GM18508 (cell line): ENCODE measurements at regions not wholly inside any gene's neighbourhood (a gene's known extent, or its start where the extent isn't known, plus 50 kb on each side); places are given as distances from the start of the nearest gene placed in this dataset.

Source experiments
- ATAC-seq: cut with Tn5 transposase; IDR thresholded peaks from one replicate; pipeline ENCODE4 v1.9.1; 2021; ENCODE audit warnings: moderate number of reproducible peaks; ENCODE audit not compliant: insufficient read depth, unreplicated experiment

DNA sequence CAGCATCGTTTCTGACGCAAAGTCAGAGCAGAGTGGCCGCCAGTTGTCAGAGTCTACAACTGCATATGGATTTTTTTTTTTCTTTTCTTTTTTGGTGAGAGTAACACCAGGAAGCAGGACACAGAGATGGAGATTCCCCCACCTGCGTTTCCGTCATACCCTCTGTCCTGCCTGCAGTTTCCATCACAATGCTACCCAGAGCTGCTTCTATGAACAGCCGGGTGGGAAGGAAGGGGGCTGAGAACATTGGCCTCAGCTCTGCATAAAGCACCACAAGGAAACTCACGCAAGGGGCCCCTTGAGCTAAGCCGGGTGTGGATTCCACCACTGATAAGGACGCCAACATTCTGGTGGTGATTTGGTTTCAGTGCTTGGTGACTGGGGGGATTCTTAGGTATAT is 183.5 kb upstream of the AFDN start:
- ATAC-seq = no peak

DNA sequence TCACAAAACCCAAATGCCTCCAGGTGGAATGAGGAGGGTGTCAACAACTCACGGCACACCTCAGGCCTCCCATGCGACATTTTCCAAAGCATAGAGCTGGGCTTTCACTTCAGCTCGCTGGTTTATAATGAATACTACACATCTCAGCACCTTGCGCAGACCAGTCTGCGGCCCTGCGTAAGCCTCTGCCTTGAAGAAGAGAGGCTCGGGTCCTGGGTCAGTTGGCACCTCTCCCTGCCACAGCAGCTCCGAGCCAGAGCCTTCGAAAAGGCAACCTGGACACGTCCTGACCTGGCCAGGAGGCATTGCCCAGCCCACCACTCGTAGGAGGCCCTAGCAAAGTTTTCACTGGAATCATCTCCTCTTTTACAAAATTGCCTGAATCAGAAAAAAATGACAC is 183.0 kb upstream of the AFDN start:
- no peak for ATAC-seq

DNA sequence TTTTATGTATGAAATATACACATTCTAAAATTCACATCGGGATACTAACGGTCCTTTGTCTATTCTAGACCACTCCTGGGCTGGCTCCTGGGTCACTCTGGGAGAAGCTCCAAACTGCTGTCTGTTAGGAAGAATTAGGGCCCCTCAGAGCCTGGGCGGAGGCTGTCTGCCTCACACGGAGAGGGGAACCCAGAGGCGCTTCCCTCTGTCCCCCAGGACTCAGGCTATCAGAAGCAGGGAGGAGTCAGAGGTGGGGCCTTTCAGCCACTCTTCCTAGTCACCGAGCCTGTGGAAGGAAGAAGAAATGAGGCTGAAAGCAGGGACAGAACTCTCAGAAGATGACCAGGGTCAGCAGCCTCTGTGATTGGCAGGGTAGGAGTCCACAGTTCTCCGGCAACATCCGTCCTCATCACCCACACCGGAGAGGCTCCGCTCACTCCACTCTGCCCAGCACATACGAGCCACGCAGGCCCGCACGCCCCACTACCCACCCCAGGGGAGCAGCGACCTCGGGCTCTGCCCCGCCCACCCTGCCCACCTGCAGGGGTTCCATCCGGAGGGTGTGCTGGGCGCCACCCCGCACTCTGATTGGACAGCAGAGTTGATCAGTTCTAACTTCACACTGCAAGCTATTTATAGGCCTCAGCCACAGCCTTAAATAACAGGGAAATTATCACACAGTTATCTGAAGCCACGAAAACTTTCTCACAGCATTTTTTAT is 182.1 kb upstream of the AFDN start:
- ATAC-seq = no peak

DNA sequence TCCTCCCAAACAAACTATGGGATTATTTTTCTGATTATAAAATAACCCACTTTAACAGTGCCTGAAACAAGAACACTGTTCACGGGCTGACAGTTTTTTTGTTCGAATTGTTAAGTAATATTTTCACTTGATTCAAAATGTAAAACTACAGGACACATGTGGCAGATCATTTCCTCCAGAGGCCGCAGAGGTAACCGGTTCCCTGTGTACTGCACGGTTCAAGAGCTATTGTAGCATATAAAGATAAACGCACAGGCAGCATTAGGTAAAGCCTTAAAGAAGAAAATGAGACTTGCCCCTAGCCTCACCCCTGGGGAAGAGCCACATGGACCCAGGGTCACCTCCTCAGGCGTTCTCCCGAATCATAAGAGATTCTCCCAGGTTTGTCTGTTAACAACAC is 181.3 kb upstream of the AFDN start:
- ATAC-seq = no peak

DNA sequence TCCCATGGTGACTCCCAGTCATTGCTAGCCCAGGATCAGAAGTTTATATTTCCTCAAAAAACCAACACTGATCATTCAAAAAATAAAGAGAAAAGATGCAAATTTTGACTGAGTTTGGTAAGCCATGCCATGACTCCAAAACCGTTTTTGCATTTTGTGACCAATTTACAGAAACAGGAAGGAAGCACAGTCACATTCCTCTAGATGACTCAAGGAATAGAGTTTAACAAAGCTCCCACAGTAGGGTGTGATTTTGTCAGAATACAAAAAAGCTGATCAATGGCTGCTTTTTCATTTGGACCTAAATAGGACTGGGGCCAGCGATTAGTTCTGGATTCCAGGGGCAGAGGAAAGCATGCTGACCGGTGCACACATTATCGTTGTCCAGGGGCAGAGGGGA is 179.4 kb upstream of the AFDN start:
- no peak for ATAC-seq

DNA sequence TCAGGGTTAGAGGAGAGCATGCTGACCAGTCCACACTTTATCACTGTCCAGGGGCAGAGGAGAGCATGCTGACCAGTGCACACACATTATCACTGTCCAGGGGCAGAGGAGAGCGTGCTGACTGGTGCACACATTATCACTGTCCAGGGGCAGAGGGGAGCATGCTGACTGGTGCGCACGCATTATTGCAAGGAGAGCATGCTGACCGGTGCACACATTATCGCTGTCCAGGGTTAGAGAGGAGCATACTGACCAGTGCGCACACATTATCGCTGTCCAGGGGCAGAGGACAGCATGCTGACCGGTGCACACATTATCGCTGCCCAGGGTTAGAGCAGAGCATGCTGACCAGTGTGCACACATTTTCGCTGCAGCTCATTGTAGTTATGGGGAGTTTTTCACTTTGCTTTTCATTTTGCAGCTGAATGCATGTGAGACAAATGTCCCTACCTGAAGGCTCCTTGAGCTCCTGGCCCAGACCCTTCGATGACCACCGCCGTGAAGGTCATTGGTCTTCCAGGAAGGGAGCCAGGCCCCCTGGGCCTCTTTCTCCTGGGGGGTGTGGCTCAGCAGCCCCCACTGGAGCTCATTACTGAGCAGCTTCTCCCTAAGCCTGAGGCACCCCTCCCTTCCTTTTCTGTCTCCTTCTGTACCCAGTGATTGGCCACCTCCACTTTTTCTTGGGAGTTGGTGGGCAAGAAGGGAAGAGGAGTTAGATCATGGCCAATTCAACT is 178.8 kb upstream of the AFDN start:
- no peak for ATAC-seq

DNA sequence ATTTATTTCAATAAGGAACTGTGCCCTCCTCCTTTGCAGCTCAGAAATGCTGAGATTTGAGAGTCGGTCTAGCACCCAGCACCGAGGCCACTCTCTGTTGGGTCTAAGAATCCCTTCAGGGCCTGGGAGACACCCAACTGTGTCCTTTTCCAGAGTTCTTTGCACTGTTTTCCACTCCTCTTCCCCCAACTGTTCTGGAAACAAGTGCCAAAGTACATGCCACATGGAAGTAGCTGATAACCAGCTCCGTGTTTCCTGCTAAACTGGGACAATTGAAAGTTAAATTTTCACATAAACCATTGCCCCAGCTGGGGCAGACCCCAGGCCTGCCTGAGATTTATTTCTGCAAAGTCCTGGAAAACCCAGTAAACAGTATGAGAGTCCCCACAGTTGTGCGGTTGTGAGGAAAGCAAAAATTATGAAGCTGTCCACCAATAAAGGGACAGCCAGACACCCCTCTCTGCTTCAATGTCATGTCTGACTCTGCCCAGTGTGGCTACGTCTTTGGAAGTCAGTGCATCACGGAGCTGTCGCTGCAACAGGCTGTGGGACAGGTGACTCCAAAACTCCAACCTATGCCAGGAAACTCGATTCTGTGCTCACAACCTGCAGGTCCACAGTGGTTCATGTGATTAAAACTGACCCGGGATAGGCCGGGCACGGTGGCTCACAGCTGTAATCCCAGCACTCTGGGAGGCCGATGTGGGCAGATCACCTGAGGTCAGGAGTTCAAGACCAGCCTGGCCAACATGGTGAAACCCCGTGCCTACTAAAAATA is 178.0 kb upstream of the AFDN start:
- no peak for ATAC-seq

DNA sequence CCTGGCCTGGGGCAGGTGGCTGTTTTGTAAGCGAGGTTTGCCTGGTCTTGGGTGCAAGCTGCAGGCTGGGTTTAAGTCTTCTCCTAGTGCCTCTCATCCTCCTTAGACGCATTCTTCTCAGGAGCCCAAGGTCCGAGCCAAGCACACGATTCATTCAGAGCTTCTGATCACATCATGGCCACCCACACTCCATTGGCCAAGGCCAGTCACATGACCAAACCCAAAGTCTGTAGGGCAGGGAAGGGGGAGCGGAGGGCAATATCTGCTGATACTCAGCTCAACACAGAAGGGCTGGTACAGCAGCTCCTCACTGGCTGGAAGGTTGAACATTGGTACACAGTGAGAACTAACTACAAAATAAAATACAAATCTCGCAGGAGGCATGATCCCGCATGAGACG is 177.2 kb upstream of the AFDN start:
- ATAC-seq = no peak

DNA sequence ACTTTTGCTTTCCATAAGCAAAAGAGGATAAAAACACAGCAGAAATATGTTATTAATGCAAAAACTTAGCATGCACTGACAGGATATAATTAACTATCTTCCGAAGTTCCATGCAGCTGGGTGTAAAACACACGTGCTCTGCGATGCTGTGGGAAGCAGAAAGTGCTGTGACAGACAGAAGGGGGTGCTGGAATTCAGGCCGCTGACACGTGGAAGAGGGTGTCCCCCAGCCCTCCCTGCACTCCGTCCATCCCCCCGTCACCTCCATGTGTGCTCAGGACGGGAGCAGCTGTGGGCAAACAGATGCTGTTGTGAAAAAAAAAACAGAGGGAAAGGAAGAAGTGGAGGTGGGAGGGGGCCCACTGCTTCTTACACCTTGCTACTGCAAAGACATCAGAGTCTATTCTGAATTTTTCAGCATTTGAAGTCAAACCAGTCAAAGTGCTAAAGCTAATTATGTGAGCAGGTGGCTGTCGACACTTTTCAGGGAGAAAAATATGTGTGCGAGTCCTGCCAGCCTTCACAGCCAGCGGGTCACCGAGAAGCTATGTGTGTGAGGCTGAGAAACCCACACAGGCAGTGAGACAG is 175.9 kb upstream of the AFDN start:
- no peak for ATAC-seq

DNA sequence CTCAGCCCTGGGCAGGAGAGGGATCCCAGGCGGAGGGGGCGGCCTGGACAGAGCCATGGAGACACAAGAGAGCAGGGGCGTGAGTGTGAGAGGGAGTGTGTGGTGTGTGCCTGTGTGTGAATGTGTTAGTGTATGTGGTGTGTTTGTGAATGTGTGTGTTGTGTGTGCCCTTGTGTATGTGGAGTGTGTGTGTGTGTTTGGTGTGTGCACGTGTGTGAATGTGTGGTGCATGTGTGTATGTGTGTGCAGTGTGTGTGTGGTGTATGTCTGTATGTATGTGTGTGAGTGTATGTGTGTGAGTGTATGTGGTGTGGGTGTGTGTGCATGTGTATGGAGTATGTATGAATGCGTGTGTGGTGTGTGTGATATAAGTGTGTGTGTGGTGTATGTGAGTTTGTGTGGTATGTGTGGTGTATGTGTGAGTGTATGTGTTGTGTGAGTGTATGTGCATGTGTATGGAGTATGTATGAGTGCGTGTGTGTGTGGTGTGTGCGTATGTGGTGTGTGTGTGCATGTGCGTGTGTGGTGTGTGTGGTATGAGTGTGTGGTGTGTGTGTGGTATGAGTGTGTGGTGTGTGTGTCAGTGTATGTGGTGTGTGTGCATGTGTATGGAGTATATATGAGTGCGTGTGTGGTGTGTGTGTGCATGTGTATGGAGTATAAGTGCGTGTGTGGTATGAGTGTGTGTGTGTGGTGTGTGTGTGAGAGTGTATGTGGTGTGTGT is 175.2 kb upstream of the AFDN start:
- no peak for ATAC-seq

DNA sequence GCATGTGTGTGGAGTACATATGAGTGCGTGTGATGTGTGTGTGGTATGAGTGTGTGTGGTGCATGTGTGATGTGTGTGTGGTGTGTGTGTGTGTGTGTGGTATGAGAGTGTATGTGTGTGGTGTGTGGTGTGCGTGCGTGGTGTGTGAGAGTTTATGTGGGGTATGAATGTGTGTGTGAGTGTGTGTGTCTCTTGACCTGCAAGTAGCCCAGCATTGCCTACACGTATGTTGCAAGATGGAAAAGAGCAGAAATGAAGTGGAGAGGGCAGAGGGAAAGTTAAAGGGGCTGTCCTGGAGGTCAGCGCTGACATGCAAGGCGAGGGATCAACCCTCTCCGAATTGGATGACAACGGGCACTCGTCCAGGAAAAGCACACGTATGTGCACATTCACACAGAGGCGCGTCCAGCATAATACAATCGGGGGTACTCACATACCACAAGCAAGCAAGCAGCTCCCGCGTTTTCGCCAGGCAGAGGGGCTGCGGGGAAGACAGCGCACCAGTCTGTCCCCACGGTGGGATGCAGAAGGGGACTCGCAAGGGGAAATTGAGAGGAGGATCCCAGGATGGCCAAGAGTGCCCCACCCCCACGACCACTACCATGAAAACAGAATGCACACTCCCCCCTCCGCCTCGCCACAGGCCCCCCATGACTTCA is 174.5 kb upstream of the AFDN start:
- no peak for ATAC-seq

DNA sequence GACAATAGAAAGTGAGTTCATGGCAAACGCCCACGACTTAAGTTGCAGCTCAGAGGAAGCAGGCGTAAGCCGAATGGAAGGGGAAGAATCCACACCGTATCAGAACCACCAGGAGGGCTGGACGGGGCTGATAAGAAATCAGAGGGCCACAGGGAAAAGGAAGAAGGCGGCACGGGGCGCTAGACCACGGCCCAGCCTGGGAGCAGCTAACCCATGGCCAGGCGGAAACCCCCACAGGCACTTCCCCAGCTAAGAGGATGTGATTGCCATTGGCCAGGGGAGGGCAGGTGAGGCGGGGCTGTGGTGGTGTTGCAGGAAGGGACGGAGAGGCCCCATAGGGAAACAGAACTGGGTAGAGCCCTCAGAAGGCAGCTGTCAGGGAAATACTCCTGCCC is 174.0 kb upstream of the AFDN start:
- no peak for ATAC-seq

DNA sequence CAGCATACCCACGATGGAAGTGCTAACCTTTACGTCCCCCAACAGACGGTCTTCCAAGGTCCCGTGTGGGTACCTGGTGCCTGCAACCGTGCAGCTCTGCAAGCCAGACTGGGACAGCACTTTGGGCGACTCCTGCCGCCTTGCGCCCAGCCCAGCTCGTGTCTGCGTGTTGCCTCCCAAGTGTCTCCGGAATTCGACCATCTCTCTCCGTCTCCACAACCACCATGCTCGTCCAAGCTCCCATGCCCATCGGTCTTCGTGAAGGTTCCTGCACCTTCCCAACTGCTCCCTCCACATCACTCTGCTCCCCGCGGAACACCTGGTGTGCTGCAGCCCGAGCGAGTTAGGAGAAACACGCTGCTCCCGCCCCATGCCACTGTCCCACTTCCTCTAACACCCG is 173.2 kb upstream of the AFDN start:
- no peak for ATAC-seq

DNA sequence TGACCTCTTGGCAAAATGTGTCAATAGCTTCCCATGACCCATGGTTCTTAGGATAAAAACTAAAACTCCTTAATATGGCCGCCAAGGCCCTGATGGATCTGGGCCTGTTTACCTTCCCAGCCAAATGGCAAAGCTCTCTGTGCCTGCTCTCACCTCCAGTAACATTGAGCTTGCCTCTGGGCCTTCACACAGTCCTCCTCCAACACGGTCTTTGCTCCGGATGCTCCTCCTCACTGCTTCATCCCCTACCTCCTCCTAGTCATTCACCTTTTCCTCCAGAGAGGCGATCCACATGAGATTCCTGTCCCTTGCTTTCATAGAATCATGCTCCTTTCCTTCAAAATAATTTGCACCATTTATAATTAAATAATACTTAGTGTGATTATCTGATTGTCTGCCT is 172.3 kb upstream of the AFDN start:
- ATAC-seq = no peak

DNA sequence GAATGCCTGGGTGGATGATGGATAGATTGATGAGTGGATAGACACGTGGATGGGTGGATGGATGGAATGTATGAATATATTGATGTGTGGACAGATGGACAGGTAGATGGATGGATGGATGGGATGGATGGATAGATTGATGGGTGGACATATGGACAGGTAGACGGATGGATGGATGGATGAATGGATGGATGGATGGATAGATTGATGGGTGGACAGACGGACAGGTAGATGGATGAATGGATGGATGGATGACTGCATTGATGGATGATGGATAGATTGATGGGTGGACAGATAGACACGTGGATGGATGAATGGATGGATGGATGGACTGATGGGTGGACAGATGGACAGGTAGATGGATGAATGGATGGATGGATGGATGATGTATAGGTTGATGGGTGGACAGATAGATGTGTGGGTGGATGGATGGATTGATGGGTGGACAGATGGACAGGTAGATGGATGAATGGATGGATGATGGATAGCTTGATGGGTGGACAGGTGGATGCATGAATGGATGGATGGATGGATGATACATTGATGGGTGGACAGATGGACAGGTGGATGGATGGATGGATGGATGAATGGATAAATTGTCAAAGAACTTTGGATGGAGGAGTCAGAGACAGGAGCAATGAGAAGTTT is 171.4 kb upstream of the AFDN start:
- ATAC-seq = no peak

DNA sequence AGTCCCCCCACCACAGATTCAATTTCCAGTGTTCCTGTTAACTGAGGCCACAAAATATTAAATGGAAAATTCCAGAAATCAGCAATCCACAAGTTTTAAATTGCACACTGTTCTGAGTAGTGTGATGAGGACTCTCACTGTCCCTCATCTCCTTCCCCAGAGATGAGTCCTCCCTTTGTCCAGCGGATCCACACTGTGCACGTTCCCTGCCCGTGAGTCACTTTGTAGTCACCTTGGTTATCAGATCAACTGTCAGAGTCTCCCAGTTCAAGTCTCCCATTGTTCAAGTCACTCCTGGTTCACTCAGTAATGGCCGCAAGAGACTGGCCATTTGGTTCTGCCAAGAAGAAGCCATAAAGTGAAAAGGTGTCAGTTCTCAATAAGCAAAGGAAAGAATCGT is 168.6 kb upstream of the AFDN start:
- ATAC-seq = no peak

DNA sequence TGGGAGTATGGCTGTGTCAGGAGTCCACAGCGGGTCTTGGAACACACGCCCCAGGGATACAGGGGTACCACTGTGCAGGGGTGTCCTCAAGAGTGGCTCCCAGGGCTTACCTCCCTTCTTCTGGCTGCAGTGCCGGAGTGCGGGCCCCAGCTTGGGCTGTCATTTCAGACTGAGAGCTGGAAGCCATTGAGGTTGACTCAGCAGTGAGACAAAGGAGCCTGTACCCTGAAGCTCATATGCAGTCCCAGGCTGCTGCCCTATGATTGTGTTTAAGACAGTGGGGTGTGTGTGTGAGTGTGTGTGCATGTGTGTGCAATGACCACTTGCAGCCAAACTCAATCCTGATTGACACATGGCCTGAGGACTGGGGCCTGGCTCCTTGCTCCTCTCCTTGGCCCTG is 167.7 kb upstream of the AFDN start:
- ATAC-seq = no peak

DNA sequence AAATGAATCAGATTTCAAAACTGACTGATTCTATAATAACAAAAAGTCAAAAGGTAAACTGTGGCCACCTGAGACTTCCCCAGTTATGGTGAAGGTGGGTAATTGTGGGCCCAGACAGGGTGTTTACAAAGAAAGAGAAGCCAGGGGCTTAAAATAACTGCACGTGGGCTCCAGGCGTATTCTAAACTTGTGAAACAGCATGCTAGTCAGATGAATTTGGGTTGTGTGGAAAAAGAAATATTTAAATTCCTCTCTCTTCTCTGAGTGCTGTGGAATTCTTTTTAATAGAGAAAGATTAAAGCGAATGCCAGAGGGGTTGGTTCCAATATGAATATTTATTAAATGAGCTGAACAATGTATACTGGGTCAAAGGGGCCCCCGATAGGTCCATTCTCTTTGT is 166.3 kb upstream of the AFDN start:
- ATAC-seq = no peak

DNA sequence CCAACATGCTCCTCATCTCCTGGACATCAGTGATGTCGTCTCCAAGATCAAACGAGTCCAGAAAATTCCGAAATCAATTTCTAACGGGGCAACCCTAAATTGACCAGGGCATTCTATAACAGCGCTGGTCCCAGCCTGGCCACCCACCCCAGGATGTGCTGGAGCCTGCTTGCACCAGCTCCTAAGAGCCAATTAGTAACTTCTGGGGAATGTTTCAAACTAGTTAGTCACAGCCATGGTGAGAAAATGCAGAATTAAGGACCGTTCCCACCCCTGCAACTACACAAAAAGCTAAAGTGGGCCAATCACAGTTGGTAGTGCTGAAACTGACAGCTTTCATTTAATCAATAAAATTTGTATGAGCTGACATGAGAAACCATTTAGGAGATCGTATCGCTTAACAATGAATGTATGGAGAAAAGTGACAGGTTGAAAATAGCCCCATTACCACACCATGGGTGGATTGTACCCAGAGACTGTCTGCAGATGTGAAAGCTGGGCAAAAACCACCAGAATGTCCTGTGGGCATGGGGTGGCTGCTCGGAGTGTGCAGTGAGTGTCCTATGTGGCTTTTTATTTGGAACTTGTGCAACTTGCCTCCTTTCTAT is 165.7 kb upstream of the AFDN start:
- no peak for ATAC-seq
